HepG2 (cell line): ENCODE measurements at regions not wholly inside any gene's neighbourhood (a gene's known extent, or its start where the extent isn't known, plus 50 kb on each side); places are given as distances from the start of the nearest gene placed in this dataset.

ENCODE experiments used
- ATAC-seq: fragments of 200-7000 bp; cut with Tn5 transposase; 3 replicates; pipeline ENCODE4 v1.9.1; 2020; ENCODE audit warnings: mild to moderate bottlenecking, moderate library complexity
- BruUV-seq: library from RNA; stranded (reverse); fragments of 400-500 nt; replicated peaks from 2 replicates; lab custom pipeline; 2021; lab: Mats Ljungman, UMichigan
- CTCF ChIA-PET: fragments of 300-600 bp; formaldehyde crosslinking; extraction: SDS; loops from one replicate; lab custom pipeline; 2021; ENCODE audit warnings: low total read pairs, inconsistent platforms, low intra/inter-chr PET ratio; lab: Yijun Ruan, JAX
- POLR2A ChIA-PET: fragments of 350-600 bp; sonication (Branson Sonifier 250); formaldehyde crosslinking; loops from one replicate; lab custom pipeline; 2020; ENCODE audit warnings: antibody characterized with exemption, inconsistent platforms; lab: Yijun Ruan, JAX
- DNase-seq: peaks from one replicate; pipeline ENCODE4 v3.0.0-alpha.2; 2015; ENCODE audit warnings: low spot score
- FAIRE-seq: peaks from 3 replicates; lab custom pipeline; 2011; peaks lifted over from hg19 to GRCh38; lab: Jason Lieb, UNC
- H2AFZ ChIP-seq: one replicate; pipeline ENCODE4 v1.6.1; 2011; ENCODE audit warnings: low read length, inconsistent platforms
- H3K27ac ChIP-seq: fragments of 300-600 bp; 3 replicates; pipeline ENCODE4 v1.8.0; 2011; ENCODE audit warnings: mixed run types, mild to moderate bottlenecking, mixed read lengths, low read length, inconsistent platforms; ENCODE audit not compliant: insufficient read depth; ENCODE audit errors: extremely low read length
- H3K27me3 ChIP-seq, 2 experiments: fragments of 200-600 bp in 1 of 2; 2 replicates in 1 of 2; 3 replicates in 1 of 2; pipeline versions ENCODE4 v1.6.0 to v1.8.0; 2011; ENCODE audit warnings: low read length in 2 of 2, mild to moderate bottlenecking in 2 of 2, moderate library complexity in 2 of 2, inconsistent platforms in 1 of 2; ENCODE audit not compliant: insufficient read depth in 2 of 2, control insufficient read depth in 1 of 2
- H3K36me3 ChIP-seq, 2 experiments: fragments of 200-600 bp in 1 of 2; replicated peaks in 1 of 2; 2 replicates in 1 of 2; 3 replicates in 1 of 2; pipeline versions ENCODE4 v1.5.1 to v1.8.0; 2011; ENCODE audit warnings: low read length in 2 of 2, inconsistent platforms in 1 of 2; ENCODE audit not compliant: insufficient read depth in 2 of 2, control insufficient read depth in 1 of 2
- H3K4me1 ChIP-seq: 2 replicates; pipeline ENCODE4 v1.5.1; 2012; ENCODE audit warnings: low read length, inconsistent platforms; ENCODE audit not compliant: insufficient read depth
- H3K4me2 ChIP-seq: 2 replicates; pipeline ENCODE4 v1.6.0; 2011; ENCODE audit warnings: low read depth, low read length, inconsistent platforms
- H3K4me3 ChIP-seq, 3 experiments: fragments of 200-600 bp in 1 of 3; sonication (generic), shearing (Covaris generic) in 1 of 3; replicated peaks in 1 of 3; 2 replicates each; pipeline ENCODE4 v1.5.1; 2011 to 2016; ENCODE audit warnings: low read length in 3 of 3, inconsistent platforms in 2 of 3, low read depth in 2 of 3, mild to moderate bottlenecking in 2 of 3, control low read depth in 1 of 3, mixed read lengths in 1 of 3; ENCODE audit not compliant: insufficient read depth in 1 of 3
- H3K79me2 ChIP-seq: one replicate; pipeline ENCODE4 v1.6.1; 2011; ENCODE audit warnings: low read length, inconsistent platforms; ENCODE audit not compliant: insufficient read depth
- H3K9ac ChIP-seq: 2 replicates; pipeline ENCODE4 v1.6.0; 2011; ENCODE audit warnings: mild to moderate bottlenecking, low read depth, low read length, inconsistent platforms; ENCODE audit not compliant: insufficient read depth
- H3K9me3 ChIP-seq: 2 replicates; pipeline ENCODE4 v1.5.1; 2012; ENCODE audit warnings: mild to moderate bottlenecking, low read length
- H4K20me1 ChIP-seq: 2 replicates; pipeline ENCODE4 v1.6.0; 2011; ENCODE audit warnings: inconsistent platforms, mild to moderate bottlenecking, low read length, moderate library complexity; ENCODE audit not compliant: insufficient read depth
- FOSL2 ChIP-seq: sonication (generic); formaldehyde crosslinking; IDR thresholded peaks from 2 replicates; pipeline ENCODE4 v1.4.0; 2020; ENCODE audit warnings: missing genetic modification reagents
- TCF7L2 ChIP-seq: IDR thresholded peaks from 2 replicates; pipeline ENCODE4 v1.6.1; 2011; ENCODE audit warnings: mild to moderate bottlenecking, low read depth, low read length, moderate library complexity
- ZNF33B ChIP-seq: sonication (generic); formaldehyde crosslinking; IDR thresholded peaks from 2 replicates; pipeline ENCODE4 v1.5.1; 2020; ENCODE audit warnings: mild to moderate bottlenecking, missing genetic modification reagents
- ZNF484 ChIP-seq: sonication (generic); formaldehyde crosslinking; IDR thresholded peaks from 2 replicates; pipeline ENCODE4 v1.5.1; 2020; ENCODE audit warnings: mild to moderate bottlenecking, low read depth, missing genetic modification reagents, borderline replicate concordance
- WGBS: methylation state at CpG from one replicate; pipeline ENCODE4 v1.1.6; 2017; ENCODE audit warnings: low lambda C conversion rate; 5-methylcytosine and 5-hydroxymethylcytosine counted together
- in situ Hi-C: cut with HindIII; loops from 2 replicates; pipeline ENCODE4 v1.10.0; 2017; ENCODE audit warnings: low pct_unique_long_range_greater_than_20kb; ENCODE audit not compliant: extremely low pct_ligation_motif_present
- intact Hi-C: fragments of 100-400 bp; cut with micrococcal nuclease; formaldehyde crosslinking; loops from one replicate; pipeline ENCODE4 v1.10.0; 2022; ENCODE audit not compliant: unreplicated experiment
- TF ChIP-seq, protein P1 (sequence below): IDR thresholded peaks from 2 replicates; pipeline ENCODE4 v1.6.1; 2016; ENCODE audit warnings: missing compliant biosample characterization, missing genetic modification reagents, borderline replicate concordance
- TF ChIP-seq, protein P2 (sequence below): sonication (generic); formaldehyde crosslinking; IDR thresholded peaks from 2 replicates; pipeline ENCODE4 v1.5.0; 2020; ENCODE audit warnings: missing genetic modification reagents

DNA sequence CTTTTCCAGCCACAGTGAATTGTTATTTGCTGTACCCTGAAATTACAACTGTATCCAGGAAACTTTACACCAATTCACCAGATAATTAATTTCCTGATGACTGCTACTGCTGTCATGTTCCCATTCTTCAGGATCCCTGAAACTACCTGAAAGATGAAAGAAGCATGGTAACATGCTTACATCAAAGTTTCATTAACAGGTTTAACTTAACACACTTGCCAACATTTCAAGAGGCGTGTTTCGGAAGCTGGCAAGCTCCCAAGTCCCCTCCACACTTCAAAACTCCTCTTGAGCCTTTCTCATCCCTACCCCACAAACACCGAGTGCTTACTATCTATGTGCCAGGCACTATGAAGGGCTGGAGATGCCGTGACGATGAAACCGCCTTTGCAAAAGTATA is 88.6 kb downstream of the MPP7 start (continued):
- no peak for TF ChIP-seq ZNF33B

DNA sequence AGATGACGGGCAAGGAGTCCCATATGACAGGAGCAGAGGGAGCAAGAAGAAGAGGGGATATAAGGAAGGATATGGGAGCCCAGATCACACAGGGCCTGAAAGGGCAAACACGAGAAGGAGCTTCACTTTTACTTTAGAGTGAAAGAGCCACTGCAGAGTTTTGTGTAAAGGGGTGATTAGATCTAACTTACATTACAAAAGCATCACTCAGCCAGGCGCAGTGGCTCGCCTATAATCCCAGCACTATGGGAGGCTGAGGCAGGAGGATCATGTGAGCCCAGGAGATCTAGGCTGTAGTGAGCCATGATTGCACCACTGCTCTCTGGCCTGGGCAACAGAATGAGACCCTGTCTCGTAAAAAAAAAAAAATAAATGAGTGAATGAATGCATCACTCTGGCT is 91.1 kb downstream of the MPP7 start:
- H3K9ac ChIP-seq: no peak overlapping the region
- H4K20me1 ChIP-seq: no peaks in the 10 kb centered on the region
- TF ChIP-seq, protein P1, sequence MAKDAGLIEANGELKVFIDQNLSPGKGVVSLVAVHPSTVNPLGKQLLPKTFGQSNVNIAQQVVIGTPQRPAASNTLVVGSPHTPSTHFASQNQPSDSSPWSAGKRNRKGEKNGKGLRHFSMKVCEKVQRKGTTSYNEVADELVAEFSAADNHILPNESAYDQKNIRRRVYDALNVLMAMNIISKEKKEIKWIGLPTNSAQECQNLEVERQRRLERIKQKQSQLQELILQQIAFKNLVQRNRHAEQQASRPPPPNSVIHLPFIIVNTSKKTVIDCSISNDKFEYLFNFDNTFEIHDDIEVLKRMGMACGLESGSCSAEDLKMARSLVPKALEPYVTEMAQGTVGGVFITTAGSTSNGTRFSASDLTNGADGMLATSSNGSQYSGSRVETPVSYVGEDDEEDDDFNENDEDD (CRISPR knock-in tag): no peak
- TF ChIP-seq ZNF484 (CRISPR knock-in tag) (no peak), TCF7L2 (no peak), FOSL2 (CRISPR knock-in tag) (no peak)
- TF ChIP-seq, protein P2, sequence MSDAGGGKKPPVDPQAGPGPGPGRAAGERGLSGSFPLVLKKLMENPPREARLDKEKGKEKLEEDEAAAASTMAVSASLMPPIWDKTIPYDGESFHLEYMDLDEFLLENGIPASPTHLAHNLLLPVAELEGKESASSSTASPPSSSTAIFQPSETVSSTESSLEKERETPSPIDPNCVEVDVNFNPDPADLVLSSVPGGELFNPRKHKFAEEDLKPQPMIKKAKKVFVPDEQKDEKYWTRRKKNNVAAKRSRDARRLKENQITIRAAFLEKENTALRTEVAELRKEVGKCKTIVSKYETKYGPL (CRISPR knock-in tag): no peak
- H3K27ac ChIP-seq: no peak overlapping the region
- H3K4me3 ChIP-seq: no peak overlapping the region
- H3K27me3 ChIP-seq: no peaks in the 10 kb centered on the region
- H3K79me2 ChIP-seq: no peaks in the 10 kb centered on the region
- peaks cover 0 to 2% of the 10 kb centered on the region in 2 experiments; a peak in 1 of 5 replicates for H3K36me3 ChIP-seq
- no peaks in the 10 kb centered on the region for H3K9me3 ChIP-seq
- intact Hi-C loops: no loop called here
- ATAC-seq (no peak), DNase-seq (no peak), FAIRE-seq (no peak)
- CTCF ChIA-PET: no interaction called here
- 92% methylated on average over 5 of the region's 5 CpGs for WGBS
- no peak overlapping the region for H3K4me2 ChIP-seq
- POLR2A ChIA-PET: no interaction called here
- BruUV-seq: no TSS peak
- in situ Hi-C loops: no loop called here
- peaks cover 22% of the 10 kb centered on the region for H3K4me1 ChIP-seq
- no peak overlapping the region for H2AFZ ChIP-seq
